GM19025 (cell line): ENCODE measurements at regions not wholly inside any gene's neighbourhood (a gene's known extent, or its start where the extent isn't known, plus 50 kb on each side); places are given as distances from the start of the nearest gene placed in this dataset.
"Not testable (repeated sequence)": the region's sequence is repeated elsewhere in the genome, so short reads cannot be mapped to it uniquely, and the experiment has no call there.

Experiments used
- ATAC-seq: cut with Tn5 transposase; IDR thresholded peaks from one replicate; pipeline ENCODE4 v1.9.1; 2021; ENCODE audit warnings: mild to moderate bottlenecking, low read depth, moderate library complexity; ENCODE audit not compliant: unreplicated experiment

DNA sequence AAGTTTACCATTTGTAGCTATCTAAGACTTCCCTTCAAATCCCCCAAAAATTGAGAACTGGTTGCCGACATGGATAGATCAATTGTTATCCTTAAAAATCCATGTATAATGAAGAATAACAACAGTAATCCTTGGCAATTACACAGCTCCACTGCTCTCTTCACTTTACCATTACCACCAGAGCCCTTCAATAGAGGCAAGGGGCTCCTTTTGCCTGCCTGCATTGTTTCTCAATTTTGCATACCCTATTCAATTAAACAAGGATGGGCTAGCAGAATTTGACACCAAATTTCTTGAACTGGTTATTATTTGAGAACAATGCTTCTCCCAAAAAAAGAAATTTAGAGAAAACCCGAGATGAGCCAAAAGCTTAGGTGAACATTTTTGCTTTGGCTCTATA lies 387.8 kb upstream of the PKN2 start:
- ATAC-seq = no peak

DNA sequence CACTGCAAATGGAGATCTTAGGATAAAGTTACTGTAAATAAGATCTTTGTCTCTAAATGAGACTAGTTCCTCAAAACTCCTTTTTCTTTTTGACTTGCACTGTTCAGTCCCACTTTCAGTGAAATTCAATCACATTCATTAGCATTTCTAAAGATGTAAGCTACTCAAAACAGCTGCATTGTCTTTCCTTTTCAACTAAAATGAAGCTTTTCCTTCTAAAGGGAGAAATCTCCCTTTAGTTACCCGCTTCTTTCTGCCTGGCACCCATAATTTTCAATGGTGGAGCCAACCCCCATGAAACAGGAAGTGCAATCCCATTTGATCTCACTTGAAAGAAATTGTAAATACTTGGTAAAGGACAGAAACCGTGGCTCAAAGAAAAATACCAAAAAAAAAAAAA lies 387.4 kb upstream of the PKN2 start:
- no peak for ATAC-seq

DNA sequence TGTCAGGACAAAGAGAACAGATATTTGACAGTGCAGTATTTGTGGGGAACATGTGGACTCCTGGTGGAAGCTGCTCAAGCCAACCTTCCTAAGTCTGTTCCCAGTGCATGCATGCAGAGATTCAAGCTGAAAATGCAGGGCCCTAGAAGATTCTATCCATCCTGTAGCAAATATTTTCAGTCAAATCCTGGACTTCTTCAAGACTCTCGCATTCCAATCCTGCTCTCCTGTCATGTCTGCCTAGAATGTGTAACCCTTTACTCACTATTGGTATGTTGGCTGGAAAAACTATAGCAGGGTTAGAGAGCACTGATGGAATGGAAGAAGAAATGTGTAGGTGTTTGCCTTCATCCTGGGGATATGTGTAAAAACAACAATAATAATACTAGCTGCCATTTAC lies 385.6 kb upstream of the PKN2 start:
- ATAC-seq = no peak

DNA sequence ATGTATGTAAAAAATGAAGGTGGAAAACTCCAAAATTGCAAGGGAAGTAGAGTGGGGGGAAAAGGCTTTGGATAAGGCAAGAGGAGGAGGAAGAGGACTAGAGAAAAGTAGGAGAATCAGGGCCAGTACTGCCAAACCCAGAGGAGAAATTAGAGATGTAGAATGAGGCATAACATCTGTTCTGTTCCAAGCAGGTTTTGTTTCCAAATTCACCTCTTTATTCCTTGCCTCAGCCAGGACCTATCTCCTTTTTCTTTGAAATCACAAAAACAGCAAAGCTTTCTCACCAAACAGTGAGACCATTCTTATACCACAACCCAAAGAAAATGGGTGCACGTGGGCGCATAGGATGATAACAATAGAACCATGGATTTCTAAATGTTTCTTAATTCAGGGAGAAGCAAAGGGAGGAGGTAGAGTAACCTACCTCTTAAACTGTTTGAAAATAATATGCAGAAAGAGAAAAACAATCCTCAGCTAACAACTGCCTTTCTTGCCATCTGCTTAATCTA lies 383.3 kb upstream of the PKN2 start:
- no peak for ATAC-seq

DNA sequence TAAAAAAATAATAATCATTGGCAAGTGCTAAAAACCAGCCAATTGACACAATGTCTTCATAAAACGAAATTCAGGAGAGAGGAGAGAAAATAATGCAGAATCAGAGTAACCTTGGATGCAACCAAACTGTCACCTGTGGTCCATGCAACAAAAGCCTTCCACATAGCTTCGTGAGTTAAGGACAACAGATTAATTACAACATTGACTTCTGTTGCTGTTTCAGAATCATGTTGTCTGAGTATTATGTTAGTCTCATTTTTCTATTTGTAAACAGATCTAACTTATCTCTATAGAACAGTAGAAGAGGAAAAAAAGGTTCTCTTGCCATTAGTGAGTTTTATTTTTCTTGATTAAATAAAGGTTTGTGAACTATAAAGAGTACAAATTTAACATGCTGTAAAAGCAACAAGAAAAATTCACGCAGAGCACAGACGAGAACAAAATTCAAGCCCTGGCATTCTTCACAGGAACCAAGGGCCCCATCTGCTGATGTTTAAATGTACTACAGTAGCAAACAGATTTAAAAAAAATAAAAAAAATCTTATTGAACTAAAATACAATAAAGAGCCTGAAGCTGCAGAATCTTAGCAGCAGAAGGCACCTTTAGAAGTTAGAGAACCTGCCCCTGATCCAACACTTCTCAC lies 381.1 kb upstream of the PKN2 start:
- no peak for ATAC-seq

DNA sequence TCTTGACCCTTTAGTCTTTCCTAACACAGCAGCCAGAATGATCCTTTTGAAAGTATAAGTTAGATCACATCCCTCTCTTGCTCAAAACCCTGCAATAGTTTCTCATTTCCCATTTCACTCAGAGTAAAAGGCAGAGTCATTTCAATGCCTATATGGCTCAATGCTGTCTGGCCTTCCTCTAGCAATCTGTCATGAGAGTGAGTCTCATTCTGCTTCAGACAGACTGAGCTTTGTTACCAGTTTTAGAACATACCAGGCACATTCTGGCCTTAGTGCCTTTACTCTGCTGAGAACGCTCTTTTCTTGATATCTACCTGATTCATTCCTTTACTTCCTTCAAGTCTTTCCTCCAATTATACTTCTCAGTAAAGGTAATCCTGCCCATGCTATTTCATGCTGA lies 372.8 kb upstream of the PKN2 start:
- no peak for ATAC-seq

DNA sequence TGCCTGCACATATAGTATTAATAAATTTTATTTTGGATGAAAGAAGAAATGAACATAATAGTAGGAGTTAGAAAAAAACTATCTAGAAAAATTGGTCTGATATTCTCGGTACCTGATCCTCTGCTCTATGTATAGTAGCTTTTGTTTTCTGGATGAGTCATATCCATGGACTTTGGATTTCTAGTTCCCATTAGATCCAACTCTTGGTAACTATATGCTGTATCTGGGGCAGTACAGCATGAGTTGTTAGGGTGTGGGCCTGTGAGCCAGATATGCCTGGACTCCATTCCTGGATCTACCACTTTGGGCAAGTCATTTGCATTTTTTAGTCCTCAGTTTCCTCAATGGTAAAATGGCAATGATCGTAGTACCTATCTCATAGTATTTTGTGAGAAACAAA lies 372.2 kb upstream of the PKN2 start:
- ATAC-seq = no peak

DNA sequence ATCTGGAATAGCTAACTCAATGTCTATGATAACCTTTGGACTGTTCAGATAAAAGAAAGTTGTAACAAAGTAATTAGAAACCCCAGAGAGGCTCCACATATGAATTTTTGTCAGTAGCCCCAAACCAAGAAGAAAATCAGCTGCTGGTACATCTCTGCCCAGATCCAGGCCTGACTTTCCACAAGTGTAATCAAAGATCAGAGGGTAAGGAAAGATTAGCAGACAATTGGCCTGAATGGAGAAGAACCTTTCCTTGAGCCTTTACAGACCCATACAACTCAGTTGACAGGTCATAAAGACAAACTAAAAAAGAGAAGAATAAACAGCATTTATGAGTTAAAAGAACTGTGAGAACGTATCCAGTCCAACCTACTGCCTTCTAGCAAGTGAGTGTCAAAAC lies 366.7 kb upstream of the PKN2 start:
- no peak for ATAC-seq

DNA sequence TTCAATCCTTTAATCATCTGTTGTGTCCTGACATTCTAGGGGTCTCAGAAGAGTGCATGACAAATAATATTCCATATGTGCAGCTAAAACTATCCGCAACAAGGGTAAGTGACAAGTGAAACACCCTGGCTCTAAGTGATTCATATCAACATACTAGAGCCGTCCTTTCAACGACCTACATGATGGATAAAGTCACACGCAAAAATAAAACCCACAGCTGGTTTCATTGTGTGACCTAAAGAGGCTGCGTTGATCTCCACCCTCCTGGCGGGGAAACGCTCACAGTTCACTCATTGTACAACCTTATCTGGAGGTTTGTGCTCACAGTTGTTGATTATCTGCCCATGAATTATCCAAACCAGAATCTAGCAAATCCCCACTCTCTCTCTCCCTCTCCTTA lies 365.3 kb upstream of the PKN2 start:
- ATAC-seq = no peak

DNA sequence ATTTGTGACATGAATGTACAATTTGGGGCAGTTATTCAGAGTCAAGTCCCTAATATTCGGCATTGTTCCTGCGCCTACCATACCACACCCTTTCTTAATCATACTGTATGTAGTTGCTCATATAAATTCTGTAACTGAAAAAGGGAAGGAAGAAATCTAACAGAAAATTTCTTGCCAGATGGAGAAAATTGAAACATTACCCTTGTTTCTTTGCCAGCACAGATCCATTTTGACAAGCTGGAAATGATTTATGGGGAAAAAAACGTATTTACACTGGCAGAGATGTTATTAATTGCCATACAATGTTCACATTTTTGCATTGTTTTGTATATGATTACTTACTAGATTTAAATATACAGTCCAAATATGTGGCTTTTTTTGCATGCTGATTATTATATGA lies 363.8 kb upstream of the PKN2 start:
- no peak for ATAC-seq

DNA sequence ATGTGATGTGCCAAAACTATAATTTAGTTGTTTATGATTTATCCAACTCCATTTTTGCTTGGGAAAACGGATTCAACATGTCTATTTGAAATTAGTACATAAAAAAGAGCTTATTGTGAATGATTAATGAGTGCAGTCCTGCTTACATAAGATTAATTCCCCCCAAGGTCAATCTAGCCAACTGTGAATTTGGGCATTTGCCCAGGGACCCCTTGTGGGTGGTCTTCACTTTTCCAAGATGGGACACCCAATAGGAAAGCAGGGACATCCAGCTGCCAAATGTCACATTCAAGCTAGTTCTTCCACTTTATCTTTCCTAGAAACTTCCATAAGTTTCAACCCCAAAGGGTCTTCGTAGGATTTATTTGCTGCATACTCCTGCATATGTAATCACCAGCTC lies 362.4 kb upstream of the PKN2 start:
- no peak for ATAC-seq

DNA sequence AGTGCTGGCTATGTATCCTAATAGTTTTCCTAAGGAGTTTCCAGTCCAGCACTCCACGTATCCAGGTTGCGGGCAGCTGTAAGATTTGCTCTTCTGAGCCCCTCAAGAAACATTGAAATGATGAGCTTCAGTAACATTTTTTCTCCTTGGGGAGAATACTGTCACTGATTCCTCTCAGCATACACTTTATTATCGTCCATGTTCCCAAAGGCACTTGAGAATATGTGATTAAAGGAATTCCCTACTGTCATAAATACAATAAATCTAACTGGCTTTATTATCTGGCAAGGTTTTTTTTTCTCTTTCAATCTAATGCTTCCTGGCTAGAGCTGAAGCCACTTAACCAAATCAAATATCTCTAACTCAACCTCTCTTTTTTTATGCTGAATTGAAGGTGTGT lies 359.2 kb upstream of the PKN2 start:
- ATAC-seq = no peak

DNA sequence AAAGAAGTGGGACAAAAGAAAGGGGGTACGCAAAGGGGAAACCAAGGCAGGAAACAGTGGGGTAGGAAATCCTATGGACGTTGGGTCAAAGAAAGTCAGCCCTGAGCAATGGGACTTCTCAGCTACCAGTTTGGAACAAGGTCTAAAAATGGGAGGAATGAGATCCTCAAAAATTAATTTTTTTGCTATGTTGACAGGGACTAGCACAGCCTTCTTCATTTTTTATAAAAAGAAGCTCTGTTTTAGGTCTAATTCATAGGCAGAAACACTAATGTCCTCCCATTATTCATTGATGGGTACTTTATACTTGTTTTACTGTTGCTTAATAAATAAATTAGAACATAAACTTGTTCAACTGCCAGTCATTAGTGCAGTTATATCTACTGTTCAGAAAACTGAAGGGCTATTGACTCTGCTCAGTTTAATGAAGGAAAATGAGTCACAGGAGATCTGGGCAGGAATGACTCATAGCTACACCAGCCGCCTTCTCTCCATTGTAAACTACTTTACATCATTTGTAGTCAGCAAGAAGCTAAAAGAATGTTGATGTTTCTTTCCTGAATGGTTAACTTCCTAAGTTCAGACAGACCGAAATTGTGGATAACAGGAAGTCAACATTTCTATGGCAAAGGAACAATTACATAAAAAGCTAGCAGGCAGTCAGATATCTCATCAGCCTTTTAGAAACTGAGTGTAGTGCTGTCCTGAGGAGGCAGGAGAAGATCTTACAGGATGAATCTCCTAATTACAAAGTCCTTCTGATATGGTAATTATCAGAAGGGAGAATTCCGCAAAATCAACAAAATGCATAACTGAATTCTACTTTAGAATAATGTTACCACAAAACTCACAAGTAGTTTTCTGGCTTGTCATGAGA lies 356.4 kb upstream of the PKN2 start:
- no peak for ATAC-seq

DNA sequence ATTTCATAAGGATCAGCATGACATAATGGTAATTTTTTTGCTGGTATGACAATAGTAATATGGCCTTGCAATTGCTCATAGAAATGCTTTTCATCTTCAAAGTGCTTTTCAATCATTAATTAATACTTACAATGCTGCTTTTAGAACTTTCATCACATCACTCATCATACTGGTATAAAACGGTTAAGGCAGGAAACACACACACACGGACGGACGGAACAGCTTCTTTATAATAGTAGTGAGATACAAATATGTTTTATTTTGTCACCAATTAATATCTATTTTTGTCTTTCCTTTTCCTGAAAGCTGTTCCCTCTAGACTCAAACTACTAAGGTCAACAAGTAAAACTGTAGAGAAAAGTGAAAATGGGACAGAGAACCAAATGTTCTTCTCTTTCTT lies 353.9 kb upstream of the PKN2 start:
- ATAC-seq = no peak

DNA sequence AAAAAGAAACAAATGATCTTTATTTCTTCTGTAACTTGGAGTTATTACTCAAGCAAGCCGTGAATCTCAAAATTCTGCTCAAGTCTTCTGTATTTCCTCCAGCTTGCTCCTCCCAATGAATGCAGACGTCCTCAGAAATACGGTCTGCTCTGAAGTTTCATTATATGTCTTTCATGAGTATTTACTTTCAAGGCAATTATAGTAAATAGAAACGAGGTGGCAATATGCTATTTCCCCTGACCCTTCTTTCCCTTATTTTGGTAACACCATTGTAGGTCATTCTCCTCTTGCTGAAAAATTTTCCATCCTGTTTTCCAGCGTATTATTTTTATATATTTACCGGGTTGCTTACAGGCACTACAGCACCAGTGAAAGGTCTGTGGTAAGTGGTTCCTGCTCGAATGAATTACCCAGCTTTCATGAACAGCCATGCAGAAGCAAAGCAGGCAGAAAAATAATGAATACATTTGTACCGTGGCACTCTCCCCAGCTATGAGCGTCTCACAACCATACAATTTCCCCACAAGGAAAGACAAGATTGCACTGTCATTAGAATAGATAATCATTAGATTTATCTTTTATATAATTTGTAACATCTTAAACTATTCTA lies 350.9 kb upstream of the PKN2 start:
- no peak for ATAC-seq

DNA sequence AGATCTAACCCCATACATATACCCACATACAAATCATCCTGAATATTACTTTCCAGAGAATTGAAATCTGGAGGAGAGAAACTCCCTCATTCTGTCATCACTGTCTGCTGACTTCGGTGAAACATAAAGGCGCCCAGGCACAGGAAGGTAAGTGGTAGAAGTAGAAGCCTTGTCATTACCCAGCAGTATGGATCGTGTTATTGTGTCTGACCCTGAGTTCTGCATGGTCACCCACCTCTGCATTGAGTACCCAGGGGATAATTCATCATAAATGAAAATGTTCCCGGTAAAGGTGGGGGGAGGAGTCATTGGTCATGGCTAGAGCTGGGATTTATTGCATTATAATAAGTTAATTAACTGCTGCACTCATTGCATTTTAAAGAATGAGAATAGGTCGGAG lies 342.6 kb upstream of the PKN2 start:
- no peak for ATAC-seq

DNA sequence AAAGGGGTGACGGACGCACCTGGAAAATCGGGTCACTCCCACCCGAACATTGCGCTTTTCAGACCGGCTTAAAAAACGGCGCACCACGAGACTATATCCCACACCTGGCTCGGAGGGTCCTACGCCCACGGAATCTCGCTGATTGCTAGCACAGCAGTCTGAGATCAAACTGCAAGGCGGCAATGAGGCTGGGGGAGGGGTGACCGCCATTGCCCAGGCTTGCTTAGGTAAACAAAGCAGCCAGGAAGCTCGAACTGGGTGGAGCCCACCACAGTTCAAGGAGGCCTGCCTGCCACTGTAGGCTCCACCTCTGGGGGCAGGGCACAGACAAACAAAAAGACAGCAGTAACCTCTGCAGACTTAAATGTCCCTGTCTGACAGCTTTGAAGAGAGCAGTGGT lies 342.0 kb upstream of the PKN2 start:
- ATAC-seq = not testable (repeated sequence)

DNA sequence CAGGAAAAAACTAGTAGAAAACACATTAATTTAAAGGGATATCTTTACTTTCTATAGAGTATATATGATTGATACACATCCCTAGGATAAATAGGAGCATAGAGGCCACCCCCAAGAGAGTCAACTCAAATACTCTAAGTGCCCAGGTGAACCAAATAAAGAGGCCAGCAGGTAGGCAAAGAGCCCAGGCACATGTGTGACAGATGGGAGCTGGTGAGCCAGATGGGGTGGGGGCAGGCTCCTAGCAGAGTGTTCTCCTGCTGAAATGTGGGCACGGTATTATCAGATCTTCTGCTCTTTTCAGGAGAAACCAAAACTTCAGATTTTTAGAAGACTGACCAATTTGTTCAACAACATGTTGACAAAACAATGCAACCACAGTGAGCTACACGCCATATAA lies 333.4 kb upstream of the PKN2 start:
- no peak for ATAC-seq

DNA sequence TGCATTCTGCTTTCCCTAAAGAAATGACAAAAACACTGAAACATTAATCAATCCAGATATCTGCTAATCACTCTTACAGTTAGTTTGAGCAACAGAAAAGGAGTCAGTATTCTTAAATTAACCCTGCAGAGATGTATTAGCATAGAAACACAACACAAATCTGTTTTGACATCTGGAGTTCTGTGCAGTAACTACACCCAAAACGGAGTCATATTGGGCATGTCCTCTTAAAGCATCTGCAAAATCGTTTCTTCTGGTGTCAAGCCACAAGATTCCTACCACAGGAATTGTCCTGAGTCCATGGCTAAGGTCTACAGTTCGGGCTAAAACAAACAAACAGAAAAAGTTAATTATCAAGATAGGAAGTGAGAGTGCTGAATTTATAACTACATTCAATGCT lies 332.1 kb upstream of the PKN2 start:
- ATAC-seq = no peak

DNA sequence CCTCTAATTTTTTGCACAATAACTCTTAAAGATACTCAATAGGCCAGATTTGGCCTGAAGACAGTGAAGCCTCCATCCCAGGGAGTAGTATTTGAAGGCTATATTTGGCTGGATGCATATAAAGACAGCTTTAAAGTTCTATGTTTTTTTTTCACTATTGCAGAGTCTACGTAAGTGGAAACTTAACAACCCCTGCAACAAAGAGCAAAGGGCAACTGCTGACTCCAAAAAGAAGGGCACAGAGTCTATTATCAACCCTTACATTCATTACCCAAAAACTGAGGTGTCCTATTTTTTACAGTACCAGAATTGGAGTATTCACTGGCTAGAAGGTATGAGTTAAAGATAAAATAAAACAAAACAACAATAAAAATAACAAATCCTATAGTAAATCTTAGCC lies 329.8 kb upstream of the PKN2 start:
- ATAC-seq = no peak

DNA sequence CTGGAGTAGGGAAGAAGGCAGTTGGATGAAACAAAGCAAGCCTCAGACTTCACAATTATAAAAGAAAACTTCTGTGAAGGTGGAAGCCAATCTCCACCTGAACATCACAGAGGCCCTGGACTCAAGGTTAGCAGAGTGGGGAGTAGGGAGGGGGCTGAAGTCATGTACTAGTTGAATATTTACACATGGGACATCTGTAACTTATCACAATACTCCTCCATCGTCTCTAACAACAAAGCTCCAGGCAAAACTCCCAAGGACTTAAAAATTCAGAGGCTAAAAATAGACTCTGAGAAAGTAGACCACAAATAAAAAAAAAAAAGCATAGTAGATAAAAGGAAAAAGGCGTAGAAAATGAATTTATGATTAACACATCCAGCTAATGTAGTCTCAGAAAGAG lies 326.3 kb upstream of the PKN2 start:
- no peak for ATAC-seq
